Testis (tissue), 2 donors: ENCODE measurements at regions not wholly inside any gene's neighbourhood (a gene's known extent, or its start where the extent isn't known, plus 50 kb on each side); places are given as distances from the start of the nearest gene placed in this dataset.
"Not testable (repeated sequence)": the region's sequence is repeated elsewhere in the genome, so short reads cannot be mapped to it uniquely, and the experiment has no call there.

Source experiments
- DNase-seq: peaks from one replicate; pipeline ENCODE4 v3.0.0-alpha.2; 2019
- H3K27ac ChIP-seq, 2 donors: fragments of 200-600 bp; sonication (generic); one replicate each; pipeline ENCODE4 v1.5.1; 2019
- H3K27me3 ChIP-seq: fragments of 200-600 bp; sonication (generic); one replicate; pipeline ENCODE4 v1.5.1; 2019
- H3K36me3 ChIP-seq: fragments of 200-600 bp; sonication (generic); one replicate; pipeline ENCODE4 v1.5.1; 2017; ENCODE audit warnings: low read depth; ENCODE audit errors: missing control alignments
- H3K4me1 ChIP-seq: fragments of 200-600 bp; sonication (generic); one replicate; pipeline ENCODE4 v1.5.1; 2019
- H3K4me3 ChIP-seq, 2 donors: fragments of 200-600 bp; sonication (generic); one replicate each; pipeline ENCODE4 v1.5.1; 2017 to 2019
- H3K9me3 ChIP-seq: fragments of 200-600 bp; sonication (generic); one replicate; pipeline ENCODE4 v1.5.1; 2017
- POLR2A ChIP-seq: fragments of 450-650 bp; IDR thresholded peaks from one replicate; pipeline ENCODE4 v1.6.1; 2017; ENCODE audit warnings: antibody characterized with exemption, mild to moderate bottlenecking, moderate library complexity
- WGBS, 2 donors: methylation state at CpG; one replicate each; pipeline ENCODE4 v1.1.5; 2018; 5-methylcytosine and 5-hydroxymethylcytosine counted together
- intact Hi-C: fragments of 100-400 bp; cut with DNase I; formaldehyde crosslinking; loops from one replicate; pipeline ENCODE4 v1.15.1; 2023; ENCODE audit warnings: low total_unique reads
- TF ChIP-seq, protein P1 (sequence below), 3 experiments: fragments of 450-650 bp in 2 of 3; fragments of 200-600 bp in 1 of 3; sonication (generic) in 1 of 3; IDR thresholded peaks; one replicate each; pipeline ENCODE4 v1.5.1; 2016 to 2019; ENCODE audit warnings: antibody characterized with exemption in 3 of 3, mild to moderate bottlenecking in 2 of 3, moderate library complexity in 1 of 3

GRCh38 chr3:185306286-185306685 lies 52.4 kb upstream of the EHHADH start:
- H3K36me3 ChIP-seq, H3K9me3 ChIP-seq, DNase-seq, intact Hi-C loops, H3K4me3 ChIP-seq, H3K27ac ChIP-seq, H3K27me3 ChIP-seq: not testable (repeated sequence)
- peaks cover 10% of the 10 kb centered on the region for H3K4me1 ChIP-seq

DNA sequence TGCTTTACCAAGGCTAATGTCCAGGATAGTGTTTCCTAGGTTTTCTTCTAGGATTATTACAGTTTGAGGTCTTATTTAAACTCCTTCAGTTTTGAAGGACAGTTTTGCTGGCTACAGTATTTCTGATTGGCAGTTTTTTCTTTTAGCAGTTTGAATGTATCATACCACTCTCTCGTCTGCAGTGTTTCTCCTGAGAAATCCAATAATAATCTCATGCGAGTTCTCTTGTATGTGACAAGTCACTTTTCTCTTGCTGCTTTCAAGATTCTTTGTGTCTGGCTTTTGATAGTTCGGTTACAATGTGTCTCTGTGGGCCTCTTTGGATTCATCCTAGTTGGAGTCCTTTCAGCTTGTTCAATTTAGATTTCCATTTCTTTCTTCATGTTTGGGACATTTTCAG lies 53.0 kb upstream of the EHHADH start:
- H3K27me3 ChIP-seq, result no peaks in the 10 kb centered on the region
- no peaks in the 10 kb centered on the region for H3K9me3 ChIP-seq
- H3K4me3 ChIP-seq, result no peak overlapping the region
- H3K36me3 ChIP-seq, result no peaks in the 10 kb centered on the region
- WGBS, 2 donors, result 64 to 66% methylated on average over 3 of the region's 3 CpGs
- intact Hi-C loops, result no loop called here
- DNase-seq, result no peak
- TF ChIP-seq POLR2A, result no peak
- TF ChIP-seq, protein P1, sequence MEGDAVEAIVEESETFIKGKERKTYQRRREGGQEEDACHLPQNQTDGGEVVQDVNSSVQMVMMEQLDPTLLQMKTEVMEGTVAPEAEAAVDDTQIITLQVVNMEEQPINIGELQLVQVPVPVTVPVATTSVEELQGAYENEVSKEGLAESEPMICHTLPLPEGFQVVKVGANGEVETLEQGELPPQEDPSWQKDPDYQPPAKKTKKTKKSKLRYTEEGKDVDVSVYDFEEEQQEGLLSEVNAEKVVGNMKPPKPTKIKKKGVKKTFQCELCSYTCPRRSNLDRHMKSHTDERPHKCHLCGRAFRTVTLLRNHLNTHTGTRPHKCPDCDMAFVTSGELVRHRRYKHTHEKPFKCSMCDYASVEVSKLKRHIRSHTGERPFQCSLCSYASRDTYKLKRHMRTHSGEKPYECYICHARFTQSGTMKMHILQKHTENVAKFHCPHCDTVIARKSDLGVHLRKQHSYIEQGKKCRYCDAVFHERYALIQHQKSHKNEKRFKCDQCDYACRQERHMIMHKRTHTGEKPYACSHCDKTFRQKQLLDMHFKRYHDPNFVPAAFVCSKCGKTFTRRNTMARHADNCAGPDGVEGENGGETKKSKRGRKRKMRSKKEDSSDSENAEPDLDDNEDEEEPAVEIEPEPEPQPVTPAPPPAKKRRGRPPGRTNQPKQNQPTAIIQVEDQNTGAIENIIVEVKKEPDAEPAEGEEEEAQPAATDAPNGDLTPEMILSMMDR (IDR thresholded peaks at IDR 0.05), result no peak
- H3K4me1 ChIP-seq, result peaks cover 10% of the 10 kb centered on the region
- H3K27ac ChIP-seq, result no peak overlapping the region

- TF ChIP-seq, protein P1 (IDR thresholded peaks at IDR 0.05), result peak; percentile 52 to 67 (median 52)
- TF ChIP-seq POLR2A, result no peak
- Histone ChIP-seq H3K9me3 (no peaks in the 10 kb centered on the region), H3K27me3 (no peaks in the 10 kb centered on the region), H3K4me1 (peaks cover 15% of the 10 kb centered on the region), H3K27ac (peak overlapping the region; percentile 39 to 51), H3K4me3 (no peak overlapping the region), H3K36me3 (no peaks in the 10 kb centered on the region)
- DNase-seq, result peak; percentile 82
- intact Hi-C loops, result no loop called here
- WGBS, 2 donors, result 90 to 97% methylated on average over 2 of the region's 2 CpGs
These were observed 54.4 kb upstream of the EHHADH start for GRCh38 chr3:185308126-185308754.

DNA sequence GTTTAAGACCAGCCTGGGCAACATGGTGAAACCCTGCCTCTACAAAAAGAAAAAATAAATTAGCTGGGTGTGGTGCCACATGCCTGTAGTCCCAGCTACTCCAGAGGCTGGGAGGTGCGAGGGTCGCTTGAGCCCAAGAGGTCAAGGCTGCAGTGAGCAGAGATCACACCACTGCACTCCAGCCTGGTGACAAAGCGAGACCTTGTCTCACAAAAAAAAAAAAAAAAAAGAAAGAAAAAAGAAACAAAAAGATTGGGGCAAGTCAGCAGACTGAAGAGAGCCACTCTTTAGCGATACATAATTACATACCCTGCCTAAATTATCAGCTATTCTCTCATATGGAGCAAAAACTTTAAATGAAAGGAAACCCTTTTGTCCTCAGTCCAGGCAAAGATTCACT lies 53.6 kb upstream of the MAP3K13 start:
- no peak for TF ChIP-seq POLR2A
- TF ChIP-seq, protein P1 (IDR thresholded peaks at IDR 0.05), result no peak
- H3K4me3 ChIP-seq, result no peak overlapping the region
- WGBS, 2 donors, result 42 to 54% methylated on average over 4 of the region's 4 CpGs
- intact Hi-C loops, result no loop called here
- peak; percentile 81 for DNase-seq
- no peaks in the 10 kb centered on the region for H3K27me3 ChIP-seq
- peak overlapping the region; percentile 55 to 63 for H3K27ac ChIP-seq
- no peaks in the 10 kb centered on the region for H3K9me3 ChIP-seq
- H3K36me3 ChIP-seq, result no peaks in the 10 kb centered on the region
- H3K4me1 ChIP-seq, result peaks cover 15% of the 10 kb centered on the region

GRCh38 chr3:185309795-185310194 lies 53.1 kb upstream of the MAP3K13 start:
- no peak for DNase-seq
- WGBS, 2 donors, result 74 to 75% methylated on average over 3 of the region's 3 CpGs
- H3K27ac ChIP-seq, result peak overlapping the region; percentile 55 to 63
- TF ChIP-seq, protein P1 (IDR thresholded peaks at IDR 0.05), result no peak
- TF ChIP-seq POLR2A, result no peak
- H3K27me3 ChIP-seq, result no peaks in the 10 kb centered on the region
- peaks cover 15% of the 10 kb centered on the region for H3K4me1 ChIP-seq
- H3K9me3 ChIP-seq, result no peaks in the 10 kb centered on the region
- no peaks in the 10 kb centered on the region for H3K36me3 ChIP-seq
- H3K4me3 ChIP-seq, result no peak overlapping the region
- intact Hi-C loops, result no loop called here
